ENCODE measurements at regions not wholly inside any gene's neighbourhood (a gene's known extent, or its start where the extent isn't known, plus 50 kb on each side); places are given as distances from the start of the nearest gene placed in this dataset.

GRCh38 chr3:95506174-95506573, 1308.2 kb upstream of the EPHA6 start:
- no peak for TF ChIP-seq CTCF (IDR thresholded peaks at IDR 0.05)
- no peak for TF ChIP-seq EP300 (IDR thresholded peaks at IDR 0.05)
- TF ChIP-seq POLR2AphosphoS5 (IDR thresholded peaks at IDR 0.05) = no peak
- no peak for TF ChIP-seq POLR2A (IDR thresholded peaks at IDR 0.05; ENCODE audit: low read depth)
